Fibroblast of lung (primary cell): ENCODE measurements at regions not wholly inside any gene's neighbourhood (a gene's known extent, or its start where the extent isn't known, plus 50 kb on each side); places are given as distances from the start of the nearest gene placed in this dataset.

Source experiments
- CTCF ChIP-seq, 2 donors: IDR thresholded peaks in 1 of 2; conservative IDR thresholded peaks in 1 of 2; 1 replicate in 1 of 2; 2 replicates in 1 of 2; pipeline ENCODE4 v1.5.1; 2011 to 2012; ENCODE audit warnings: low read length in 2 of 2, control low read depth in 1 of 2, inconsistent platforms in 1 of 2, low read depth in 1 of 2, mild to moderate bottlenecking in 1 of 2
- EZH2 ChIP-seq: IDR thresholded peaks from 2 replicates; pipeline ENCODE4 v1.5.1; 2012; ENCODE audit warnings: low read length, control low read depth, mild to moderate bottlenecking; ENCODE audit errors: missing control alignments

- TF ChIP-seq CTCF (conservative IDR thresholded peaks at IDR 0.05 in 1 of 2, IDR thresholded peaks at IDR 0.05 in 1 of 2; ENCODE audit: low read depth in 1 of 2, low read length in 2 of 2) (no peak), EZH2 (no peak)
Measured at GRCh38 chr21:43304621-43305335, 122.2 kb downstream of the SIK1 start.
